Epithelial cell of esophagus (primary cell): ENCODE measurements at regions not wholly inside any gene's neighbourhood (a gene's known extent, or its start where the extent isn't known, plus 50 kb on each side); places are given as distances from the start of the nearest gene placed in this dataset.

Source experiments
- DNase-seq: peaks from one replicate; pipeline ENCODE4 v3.0.0; 2010; ENCODE audit warnings: low read depth
- H3K4me3 ChIP-seq: 2 replicates; pipeline ENCODE4 v1.5.1; 2011; ENCODE audit warnings: mild to moderate bottlenecking, low read length, control low read depth
- TF ChIP-seq, protein P1 (sequence below): IDR thresholded peaks from 2 replicates; pipeline ENCODE4 v1.5.1; 2011; ENCODE audit warnings: low read depth, mild to moderate bottlenecking, low read length, control low read depth, inconsistent platforms; ENCODE audit not compliant: insufficient read depth; ENCODE audit errors: missing control alignments

DNA sequence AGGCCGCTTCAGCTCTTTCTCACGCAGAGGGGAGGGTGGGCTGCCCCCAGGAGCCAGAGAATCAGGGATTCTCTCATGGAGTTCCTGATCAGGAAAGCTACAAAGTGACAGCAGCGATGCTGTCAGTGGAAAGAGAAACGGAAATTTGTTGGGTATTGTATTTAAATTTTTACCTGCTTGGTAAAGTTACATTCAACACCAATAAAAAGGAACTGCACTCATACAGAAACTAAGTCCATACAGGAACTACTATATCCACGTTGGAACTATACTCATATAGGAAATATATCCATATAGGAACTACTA is 325.5 kb upstream of the IRX4 start:
- no peak for DNase-seq
- TF ChIP-seq, protein P1, sequence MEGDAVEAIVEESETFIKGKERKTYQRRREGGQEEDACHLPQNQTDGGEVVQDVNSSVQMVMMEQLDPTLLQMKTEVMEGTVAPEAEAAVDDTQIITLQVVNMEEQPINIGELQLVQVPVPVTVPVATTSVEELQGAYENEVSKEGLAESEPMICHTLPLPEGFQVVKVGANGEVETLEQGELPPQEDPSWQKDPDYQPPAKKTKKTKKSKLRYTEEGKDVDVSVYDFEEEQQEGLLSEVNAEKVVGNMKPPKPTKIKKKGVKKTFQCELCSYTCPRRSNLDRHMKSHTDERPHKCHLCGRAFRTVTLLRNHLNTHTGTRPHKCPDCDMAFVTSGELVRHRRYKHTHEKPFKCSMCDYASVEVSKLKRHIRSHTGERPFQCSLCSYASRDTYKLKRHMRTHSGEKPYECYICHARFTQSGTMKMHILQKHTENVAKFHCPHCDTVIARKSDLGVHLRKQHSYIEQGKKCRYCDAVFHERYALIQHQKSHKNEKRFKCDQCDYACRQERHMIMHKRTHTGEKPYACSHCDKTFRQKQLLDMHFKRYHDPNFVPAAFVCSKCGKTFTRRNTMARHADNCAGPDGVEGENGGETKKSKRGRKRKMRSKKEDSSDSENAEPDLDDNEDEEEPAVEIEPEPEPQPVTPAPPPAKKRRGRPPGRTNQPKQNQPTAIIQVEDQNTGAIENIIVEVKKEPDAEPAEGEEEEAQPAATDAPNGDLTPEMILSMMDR = no peak
- no peak overlapping the region for H3K4me3 ChIP-seq

DNA sequence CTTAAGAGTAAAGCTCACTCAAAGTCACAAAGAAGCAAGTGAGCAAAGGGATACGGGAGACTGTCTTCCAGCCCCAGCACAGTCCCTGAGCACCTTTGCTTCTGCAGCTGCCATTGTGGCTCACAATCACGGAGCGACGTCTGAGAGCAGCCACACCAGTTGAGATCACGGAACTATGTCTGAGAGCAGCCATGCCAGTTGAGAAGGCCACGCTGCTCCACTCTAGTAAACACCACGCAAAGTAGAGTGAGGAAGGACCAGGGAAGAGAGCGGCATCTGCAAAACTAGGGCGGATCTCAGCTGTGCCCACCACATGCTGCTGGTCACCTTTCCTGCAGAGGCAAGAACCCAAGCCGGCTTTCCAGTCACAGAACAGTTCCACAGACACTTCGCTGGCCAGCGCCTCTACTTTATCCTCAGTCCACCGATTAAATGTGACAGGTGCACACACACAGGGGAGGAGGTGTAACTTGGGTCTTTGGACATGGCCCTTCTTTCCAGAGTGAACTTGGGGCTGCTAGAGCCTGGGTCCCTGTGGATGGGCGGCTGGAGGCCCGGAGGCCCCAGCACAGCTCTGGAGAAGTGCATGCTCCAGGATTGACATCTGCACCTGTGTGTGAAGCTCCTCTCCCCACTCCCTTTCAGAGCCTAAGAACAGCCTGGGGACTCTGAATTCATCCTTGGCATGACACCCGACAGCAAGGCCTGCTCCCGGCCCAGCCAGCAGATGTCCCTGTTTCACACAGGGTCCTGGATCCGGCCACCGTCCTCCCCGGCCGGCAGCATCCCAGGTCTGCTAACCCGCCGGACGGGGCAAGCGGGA is 324.9 kb upstream of the IRX4 start:
- H3K4me3 ChIP-seq = no peak overlapping the region
- TF ChIP-seq, protein P1 = no peak
- no peak for DNase-seq

DNA sequence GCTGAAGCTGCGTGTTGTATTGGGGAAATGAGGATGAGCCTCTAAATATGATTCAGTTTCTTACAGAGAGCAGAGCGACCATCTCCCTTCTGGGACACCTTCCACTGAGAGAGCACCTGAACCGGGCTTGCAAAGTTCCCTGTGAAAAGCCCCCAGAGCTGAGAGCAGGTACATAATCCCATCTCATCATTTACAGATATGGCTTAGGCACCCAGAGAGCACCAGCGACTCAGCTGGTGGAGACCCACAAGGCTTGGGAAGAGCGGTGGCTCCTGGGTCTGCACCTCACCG is 324.3 kb upstream of the IRX4 start:
- TF ChIP-seq, protein P1 = no peak
- DNase-seq = no peak

DNA sequence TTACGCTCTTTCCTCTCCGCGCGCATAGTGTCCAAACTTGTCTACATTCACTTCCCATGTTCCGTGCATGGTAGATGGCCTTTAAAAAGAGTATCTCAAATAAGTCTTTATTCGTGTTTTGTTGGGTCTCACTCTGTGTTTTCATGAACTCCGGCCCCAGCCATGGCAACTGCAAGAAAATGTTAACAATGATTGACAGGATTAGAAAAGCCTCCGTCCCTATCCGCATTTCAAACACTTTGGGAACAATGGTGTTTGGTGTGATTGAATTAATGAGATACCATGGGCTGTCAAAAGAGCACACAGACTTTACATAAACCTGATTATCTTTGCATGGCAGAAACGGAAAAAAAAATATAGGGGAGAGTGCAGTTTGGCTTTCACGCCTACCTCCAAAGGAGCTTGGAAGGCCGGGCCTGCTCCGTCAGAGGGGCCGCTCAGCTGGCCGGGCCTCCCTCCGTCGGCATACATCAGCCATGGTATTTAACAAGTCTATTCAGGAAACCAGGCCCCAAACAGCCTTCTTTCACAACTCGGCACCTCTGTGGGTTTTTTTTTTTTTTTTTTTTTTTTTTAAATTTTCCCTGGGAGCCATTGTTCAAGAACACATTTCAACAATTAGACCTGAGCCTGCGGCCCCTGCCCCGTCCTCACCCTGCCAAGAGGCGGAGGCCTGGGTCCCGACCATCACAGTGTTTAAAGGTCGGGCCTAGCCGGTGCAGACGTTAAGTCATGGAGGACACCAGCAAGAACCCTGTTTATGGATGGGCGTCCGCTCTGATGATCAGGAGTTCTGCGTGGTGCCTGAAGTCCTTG is 323.8 kb upstream of the IRX4 start:
- no peak overlapping the region for H3K4me3 ChIP-seq

More for the DNA sequence above, 324.3 kb upstream of the IRX4 start:
- no peak overlapping the region for H3K4me3 ChIP-seq

DNA sequence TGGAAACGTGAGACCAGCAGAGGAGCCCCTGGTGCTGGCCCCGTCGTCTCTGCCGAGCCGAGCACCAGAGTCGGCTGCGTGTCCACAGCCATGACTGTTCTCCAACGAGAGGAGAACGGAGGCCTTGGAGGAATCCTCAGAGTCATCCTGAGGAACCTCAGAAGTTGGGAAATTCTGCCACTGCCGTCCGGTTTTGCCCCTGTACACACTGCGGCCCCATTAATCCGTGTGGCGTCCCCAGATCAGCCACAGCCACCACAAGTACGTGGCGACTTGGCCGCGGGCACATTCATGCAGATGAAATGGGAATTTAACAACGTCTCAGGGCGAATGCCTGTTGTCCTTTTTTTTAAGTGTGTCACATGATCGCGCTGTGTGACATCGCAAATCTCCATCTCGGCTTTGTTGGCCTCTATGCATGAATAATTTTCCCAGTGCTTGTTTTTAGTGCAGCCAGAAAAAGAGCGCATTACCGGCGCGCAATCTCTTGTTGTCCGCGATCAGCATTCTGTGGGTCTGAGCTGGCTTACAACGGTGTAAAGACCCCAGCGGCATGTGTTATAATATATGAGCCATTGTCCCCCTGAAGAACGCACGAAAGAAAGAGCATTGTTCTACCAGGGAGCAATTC is 323.0 kb upstream of the IRX4 start:
- DNase-seq = no peak
- TF ChIP-seq, protein P1 = no peak
- no peak overlapping the region for H3K4me3 ChIP-seq

More for the DNA sequence above, 323.8 kb upstream of the IRX4 start:
- TF ChIP-seq, protein P1 = no peak
- DNase-seq = no peak

DNA sequence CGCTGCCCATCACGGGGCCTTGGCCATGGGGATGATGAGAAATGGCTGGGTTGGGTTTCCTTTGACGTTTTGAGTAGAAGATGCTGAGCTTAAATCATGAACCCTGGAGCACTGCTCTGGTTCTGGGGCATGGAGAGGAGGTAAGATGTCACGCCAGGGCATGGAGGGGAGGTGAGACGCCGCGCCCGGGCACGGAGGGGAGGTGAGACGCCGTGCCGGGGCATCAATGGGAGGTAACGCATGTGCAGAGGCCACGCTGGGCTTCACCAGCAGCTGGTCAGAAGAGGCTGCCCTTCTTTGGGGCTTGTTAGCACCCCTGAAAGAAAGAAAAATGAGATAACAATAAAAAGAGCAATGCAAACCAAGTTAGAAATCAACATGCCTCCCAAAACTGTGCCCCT is 322.5 kb upstream of the IRX4 start:
- TF ChIP-seq, protein P1 = no peak
- no peak for DNase-seq
- no peak overlapping the region for H3K4me3 ChIP-seq
